ENCODE measurements at regions not wholly inside any gene's neighbourhood (a gene's known extent, or its start where the extent isn't known, plus 50 kb on each side); places are given as distances from the start of the nearest gene placed in this dataset.

GRCh38 chr5:123997462-123998215 is 485.7 kb downstream of the CSNK1G3 start:
- Histone ChIP-seq H3K27me3 (ENCODE audit: control insufficient read depth in 2 of 2, insufficient read depth in 2 of 2, low read length in 2 of 2) (no peaks in the 10 kb centered on the region), H4K20me1 (replicated peaks; ENCODE audit: control insufficient read depth, insufficient read depth, low read length) (no peaks in the 10 kb centered on the region), H3K4me1 (replicated peaks in 1 of 2; ENCODE audit: control insufficient read depth in 2 of 2, insufficient read depth in 2 of 2, low read length in 2 of 2) (no peaks in the 10 kb centered on the region), H2AFZ (ENCODE audit: low read depth, low read length) (no peak overlapping the region), H3K36me3 (ENCODE audit: control insufficient read depth, insufficient read depth, low read length) (no peaks in the 10 kb centered on the region), H3K4me3 (no peak overlapping the region), H3K79me2 (ENCODE audit: control insufficient read depth, insufficient read depth, low read length) (no peaks in the 10 kb centered on the region), H3K9ac (ENCODE audit: insufficient read depth in 1 of 2, low read depth in 2 of 2, low read length in 2 of 2) (no peak overlapping the region), H3K27ac (ENCODE audit: extremely low read depth, low read depth, low read length) (no peak overlapping the region), H3K9me3 (replicated peaks; ENCODE audit: control insufficient read depth, insufficient read depth, low read depth, low read length) (no peaks in the 10 kb centered on the region), H3K9me1 (ENCODE audit: control insufficient read depth, insufficient read depth, low read length) (no peaks in the 10 kb centered on the region), H3K4me2 (ENCODE audit: insufficient read depth, low read length) (no peak overlapping the region)
- no TSS peak for BruUV-seq (replicated peaks)
- DNase-seq (ENCODE audit: extremely low read depth in 1 of 4, low spot score in 3 of 4): no peak
- ChIA-PET POLR2A (no interaction called here), CTCF (ENCODE audit: low intra/inter-chr PET ratio) (no interaction called here)
- ATAC-seq: no peak
- no peak for TF ChIP-seq ZNF124 (CRISPR knock-in tag; IDR thresholded peaks at IDR 0.05)
- TF ChIP-seq USF2 (CRISPR knock-in tag; IDR thresholded peaks at IDR 0.05): no peak
- TF ChIP-seq TCF15 (CRISPR knock-in tag; IDR thresholded peaks at IDR 0.05): no peak
- no peak for TF ChIP-seq NUFIP1 (IDR thresholded peaks at IDR 0.05; ENCODE audit: partially characterized antibody)
- TF ChIP-seq TAF15 (IDR thresholded peaks at IDR 0.05; ENCODE audit: low read depth, low read length): no peak
- TF ChIP-seq JUND (IDR thresholded peaks at IDR 0.05; ENCODE audit: borderline replicate concordance, low read depth, low read length): no peak
- TF ChIP-seq JUND (tag; IDR thresholded peaks at IDR 0.05; ENCODE audit: borderline replicate concordance, low read depth, low read length): no peak
- TF ChIP-seq CXXC5 (CRISPR knock-in tag; IDR thresholded peaks at IDR 0.05): no peak
- TF ChIP-seq MED1 (CRISPR knock-in tag; IDR thresholded peaks at IDR 0.05; ENCODE audit: borderline replicate concordance): no peak
- no peak for TF ChIP-seq ZNF121 (CRISPR knock-in tag; conservative IDR thresholded peaks at IDR 0.05)
- TF ChIP-seq E4F1 (CRISPR knock-in tag; IDR thresholded peaks at IDR 0.05; ENCODE audit: borderline replicate concordance): no peak
- TF ChIP-seq XRCC4 (IDR thresholded peaks at IDR 0.05; ENCODE audit: extremely low read depth, insufficient read depth, insufficient read length): no peak
- TF ChIP-seq ZNF282 (CRISPR knock-in tag; IDR thresholded peaks at IDR 0.05): no peak
- no peak for TF ChIP-seq ZNF274 (IDR thresholded peaks at IDR 0.05; ENCODE audit: borderline replicate concordance, low read depth, low read length)
- in situ Hi-C loops (cut with MboI) (no loop called here), intact Hi-C loops (cut with micrococcal nuclease) (no loop called here)
- 0% methylated on average over 7 of the region's 7 CpGs for WGBS (ENCODE audit: insufficient coverage, low coverage, missing lambda C conversion rate)
- FAIRE-seq: no peak

Measured in K562 (cell line).